Left forelimb (tissue), 1 donor: ENCODE measurements at regions not wholly inside any gene's neighbourhood (a gene's known extent, or its start where the extent isn't known, plus 50 kb on each side); places are given as distances from the start of the nearest gene placed in this dataset.

Source experiments
- DNase-seq: peaks from one replicate; pipeline ENCODE4 v3.0.0-alpha.2; 2018; ENCODE audit warnings: low spot score

- DNase-seq, result no peak
Measured at GRCh38 chr16:87051526-87052320, 265.5 kb downstream of the C16orf95 start.

GRCh38 chr16:87052506-87052905 lies 264.7 kb downstream of the C16orf95 start:
- no peak for DNase-seq

GRCh38 chr16:87053016-87053982 lies 263.9 kb downstream of the C16orf95 start:
- no peak for DNase-seq

DNA sequence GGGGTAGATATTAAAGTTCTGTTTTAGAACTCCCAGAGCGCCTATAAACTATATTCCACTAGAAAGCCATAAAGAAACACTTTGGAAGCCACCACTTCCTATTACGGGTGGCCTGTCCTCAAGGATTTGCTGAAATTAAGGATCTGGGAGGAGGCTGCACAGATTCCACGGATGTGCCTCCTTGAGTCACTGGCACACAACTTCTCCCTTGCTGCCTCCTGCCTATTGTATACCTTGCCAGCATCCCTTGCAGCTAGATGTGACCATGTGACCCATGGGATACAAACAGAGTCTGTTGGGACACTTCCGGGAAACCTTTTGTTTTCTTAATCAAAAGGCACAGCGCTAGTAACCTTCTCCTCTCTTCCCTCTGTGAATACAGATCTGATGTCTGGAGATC lies 263.0 kb downstream of the C16orf95 start:
- no peak for DNase-seq

- DNase-seq, result no peak
Measured at GRCh38 chr16:87054856-87055255, 262.3 kb downstream of the C16orf95 start.

DNA sequence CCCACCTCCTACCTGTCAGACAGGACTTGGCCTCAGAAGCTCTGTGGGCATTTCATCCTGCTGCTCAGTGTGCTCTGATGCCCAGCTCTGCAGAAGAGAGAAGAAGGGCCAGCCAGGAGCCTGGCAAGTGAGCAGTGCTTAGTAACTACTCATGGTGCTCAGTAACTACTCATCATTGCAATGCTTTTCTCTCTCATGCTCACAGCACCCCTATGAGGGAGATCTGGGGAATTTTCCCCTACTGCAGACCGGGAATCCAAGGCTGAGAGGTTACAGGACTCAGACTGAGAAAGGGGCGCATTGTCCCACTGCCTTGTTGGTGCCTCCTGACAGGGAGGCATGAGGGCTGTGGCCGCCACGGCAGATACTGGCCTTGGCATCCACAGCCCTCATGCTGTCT lies 261.1 kb downstream of the C16orf95 start:
- no peak for DNase-seq

DNA sequence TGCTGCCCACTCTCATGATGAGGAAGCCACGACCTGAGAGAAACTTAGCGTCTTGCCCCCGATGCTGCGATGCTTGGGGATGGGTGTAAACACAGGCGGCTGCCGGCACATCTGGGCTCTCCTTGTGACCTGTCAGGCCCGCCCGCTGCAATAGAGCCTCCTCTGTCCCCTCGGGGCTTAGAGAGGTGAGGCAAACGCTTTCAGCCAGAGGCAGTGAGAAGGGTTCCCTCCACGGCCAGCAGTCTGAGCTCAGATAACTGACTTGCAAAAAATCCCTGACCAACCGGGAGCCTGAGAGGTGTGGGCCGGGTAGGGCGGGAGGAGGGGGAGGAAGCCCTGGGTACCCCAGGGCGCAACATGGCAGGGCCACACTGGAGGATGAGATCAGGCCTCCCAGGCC lies 260.6 kb downstream of the C16orf95 start:
- DNase-seq, result peak; percentile 55

DNA sequence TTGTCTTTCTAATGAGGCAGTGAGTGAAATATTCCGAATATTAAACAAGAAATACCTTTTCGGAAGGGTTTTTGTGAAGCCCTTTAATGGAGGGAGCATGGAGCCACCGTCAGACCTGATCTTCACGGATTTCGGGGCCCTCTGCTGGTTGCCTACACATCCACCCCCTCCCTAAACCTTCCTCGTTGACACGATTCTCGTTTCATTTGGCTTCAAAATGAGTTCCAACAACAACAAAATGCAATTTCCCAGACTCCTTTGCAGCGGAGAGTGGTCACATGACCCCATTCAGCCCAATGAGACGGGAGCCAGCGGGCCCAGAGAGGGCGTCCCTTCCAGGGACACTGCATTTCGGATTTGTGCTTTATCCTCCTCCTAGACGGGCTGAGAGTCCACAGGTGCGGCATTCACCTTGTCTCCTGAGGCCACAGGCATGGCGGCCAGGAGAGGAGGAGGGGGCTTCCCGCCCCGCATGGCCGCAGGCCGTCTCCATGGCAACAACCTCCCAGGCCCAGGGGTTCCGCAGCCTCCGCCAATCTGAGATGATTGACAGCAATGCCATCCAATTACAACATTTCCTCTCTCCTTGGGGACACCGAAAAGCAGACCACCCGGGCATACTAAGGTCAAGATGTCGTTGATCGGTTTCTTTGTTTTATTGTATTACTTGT lies 259.8 kb downstream of the C16orf95 start:
- peak; percentile 56 for DNase-seq

- peak; percentile 47 for DNase-seq
Measured at GRCh38 chr16:87057951-87058560, 259.1 kb downstream of the C16orf95 start.

DNA sequence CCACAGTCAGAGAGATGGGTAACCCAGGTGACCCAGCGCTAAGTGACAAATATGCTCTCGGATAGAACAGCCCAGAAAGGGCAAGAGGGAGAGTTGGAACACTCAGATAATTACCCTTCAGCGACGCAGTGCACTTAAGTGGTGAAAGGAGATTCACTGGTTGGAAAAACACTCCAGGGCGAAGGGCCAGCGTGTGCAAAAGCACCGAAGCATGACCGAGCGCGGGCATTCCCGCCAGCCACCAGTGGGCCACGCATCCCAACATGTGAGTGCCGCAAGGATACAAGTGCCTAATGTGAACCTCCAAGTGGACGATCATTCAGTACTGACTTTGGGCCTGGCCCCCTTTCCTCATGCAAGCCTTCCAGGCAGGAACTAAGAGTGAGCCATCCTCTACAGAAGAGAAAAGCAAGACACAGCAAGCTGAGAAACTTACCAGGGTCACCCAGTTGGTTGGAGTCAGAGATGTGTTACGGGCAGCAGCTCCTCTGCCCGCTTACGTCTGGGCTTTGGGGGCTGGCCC lies 258.4 kb downstream of the C16orf95 start:
- peak; percentile 55 for DNase-seq

DNA sequence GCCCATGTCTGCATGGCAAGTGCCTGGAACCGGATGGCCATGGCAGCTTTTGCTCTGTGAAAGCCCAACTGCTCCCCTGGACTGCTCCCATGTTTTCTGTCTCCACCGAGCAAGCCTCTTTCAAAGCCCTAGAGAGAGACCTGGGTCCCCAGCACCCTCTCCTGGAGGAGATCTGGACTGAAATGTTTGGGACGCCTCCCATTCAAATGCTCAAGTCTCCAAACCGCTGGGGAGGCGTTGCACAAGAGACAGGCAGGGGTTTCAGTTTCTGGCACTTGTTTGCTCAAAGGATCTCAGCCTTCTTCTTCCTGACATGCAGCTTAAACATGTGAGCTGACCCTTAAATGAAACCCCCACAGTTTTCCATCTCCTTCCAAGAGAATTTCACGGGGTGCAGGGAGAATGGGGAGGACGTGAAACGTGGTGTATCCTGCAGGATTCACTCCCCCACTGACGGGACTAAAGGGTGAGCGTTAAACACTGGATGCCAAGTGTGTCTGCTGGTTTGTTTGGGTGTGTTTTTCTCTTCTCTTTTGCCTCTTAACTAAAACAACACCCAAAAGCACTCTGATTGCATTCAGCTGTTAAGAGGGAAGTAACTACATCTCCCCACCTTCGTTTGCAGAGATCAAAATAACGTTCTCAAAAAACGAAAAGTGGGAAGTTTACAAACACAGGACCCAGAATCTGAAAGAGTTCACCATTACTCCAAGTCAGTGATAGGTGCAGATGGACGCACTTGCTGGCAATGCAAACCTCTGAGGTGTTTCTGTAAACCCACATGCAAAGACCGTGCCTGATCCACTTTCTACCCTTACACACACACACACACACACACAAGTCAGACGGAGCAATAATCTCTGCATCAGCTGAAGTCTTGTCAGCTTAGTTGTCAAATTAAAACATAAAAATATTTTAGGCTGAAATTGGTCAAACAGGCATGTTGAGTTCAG lies 256.9 kb downstream of the C16orf95 start:
- peak; percentile 62 for DNase-seq

DNA sequence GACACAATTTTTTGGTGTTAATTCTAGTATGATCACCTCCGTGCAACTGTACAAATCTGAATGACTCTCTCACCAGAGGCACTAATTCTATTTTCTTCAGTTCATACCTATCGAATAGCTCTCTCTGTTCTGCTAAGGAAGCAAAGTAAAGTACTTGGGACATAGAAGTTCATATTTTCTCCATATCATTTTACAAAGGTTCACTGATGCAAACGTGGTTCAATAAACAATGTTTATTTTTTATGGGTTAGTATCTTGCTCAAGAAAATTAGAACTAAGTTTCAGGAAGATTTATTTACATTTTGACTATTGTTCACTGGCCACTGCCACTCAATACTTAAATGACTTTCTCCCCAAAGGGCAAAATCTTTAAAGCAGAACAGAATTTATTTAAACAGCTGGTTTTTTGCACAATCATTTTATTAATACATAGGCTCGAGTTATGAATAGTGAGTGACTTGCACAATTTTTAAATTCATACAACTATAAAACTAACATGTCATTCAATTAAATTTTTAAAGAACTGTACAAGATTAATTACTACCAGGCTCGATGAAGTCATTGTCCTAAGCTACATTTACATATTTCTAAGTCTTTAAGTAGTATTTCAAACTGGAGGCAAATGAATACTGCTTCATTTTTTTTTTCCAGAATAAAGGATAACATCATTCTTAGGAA lies 255.8 kb downstream of the C16orf95 start:
- no peak for DNase-seq

DNA sequence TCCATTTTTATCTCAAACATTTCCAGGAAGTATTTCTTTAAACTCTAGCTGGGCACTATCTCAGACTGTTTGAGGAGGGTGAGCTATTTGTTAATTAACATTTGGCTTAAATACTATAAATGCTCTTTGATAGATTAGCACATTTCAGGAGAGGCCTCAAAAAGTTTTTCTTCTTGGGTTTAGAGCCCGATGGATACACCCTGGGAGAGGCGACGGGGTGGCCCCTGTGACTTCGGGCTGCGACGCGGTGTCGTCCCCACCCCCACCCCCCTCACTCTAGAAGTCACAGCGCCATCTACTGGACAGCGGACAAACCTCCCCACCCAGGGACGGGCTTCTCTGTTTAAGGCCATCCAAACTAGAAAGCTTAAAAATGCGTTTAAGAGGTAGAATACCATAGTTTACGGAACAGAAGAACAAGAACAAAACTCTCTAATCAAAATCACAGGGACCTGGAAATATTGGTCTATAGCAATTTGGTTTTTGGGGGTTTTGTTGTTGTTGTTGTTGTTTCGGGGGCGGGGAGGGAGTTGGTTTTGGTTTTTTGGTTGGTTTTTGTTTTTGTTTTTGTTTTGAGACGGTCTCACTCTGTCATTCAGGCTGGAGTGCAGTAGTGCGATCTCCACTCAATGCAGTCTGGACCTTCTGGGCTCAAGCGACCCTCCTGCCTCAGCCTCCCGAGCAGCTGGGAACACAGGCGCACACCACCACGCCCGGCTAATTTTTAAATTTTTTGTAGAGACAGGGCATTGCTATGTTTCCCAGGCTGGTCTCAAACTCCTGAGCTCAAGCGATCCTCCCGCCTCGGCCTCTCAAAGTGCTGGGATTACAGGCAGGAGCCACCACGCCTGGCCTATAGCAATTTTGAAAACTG lies 254.4 kb downstream of the C16orf95 start:
- peak; percentile 78 for DNase-seq

- DNase-seq, result peak; percentile 25
Measured at GRCh38 chr16:87063543-87063942, 253.6 kb downstream of the C16orf95 start.

- DNase-seq, result no peak
Measured at GRCh38 chr16:87064731-87065445, 252.3 kb downstream of the C16orf95 start.

DNA sequence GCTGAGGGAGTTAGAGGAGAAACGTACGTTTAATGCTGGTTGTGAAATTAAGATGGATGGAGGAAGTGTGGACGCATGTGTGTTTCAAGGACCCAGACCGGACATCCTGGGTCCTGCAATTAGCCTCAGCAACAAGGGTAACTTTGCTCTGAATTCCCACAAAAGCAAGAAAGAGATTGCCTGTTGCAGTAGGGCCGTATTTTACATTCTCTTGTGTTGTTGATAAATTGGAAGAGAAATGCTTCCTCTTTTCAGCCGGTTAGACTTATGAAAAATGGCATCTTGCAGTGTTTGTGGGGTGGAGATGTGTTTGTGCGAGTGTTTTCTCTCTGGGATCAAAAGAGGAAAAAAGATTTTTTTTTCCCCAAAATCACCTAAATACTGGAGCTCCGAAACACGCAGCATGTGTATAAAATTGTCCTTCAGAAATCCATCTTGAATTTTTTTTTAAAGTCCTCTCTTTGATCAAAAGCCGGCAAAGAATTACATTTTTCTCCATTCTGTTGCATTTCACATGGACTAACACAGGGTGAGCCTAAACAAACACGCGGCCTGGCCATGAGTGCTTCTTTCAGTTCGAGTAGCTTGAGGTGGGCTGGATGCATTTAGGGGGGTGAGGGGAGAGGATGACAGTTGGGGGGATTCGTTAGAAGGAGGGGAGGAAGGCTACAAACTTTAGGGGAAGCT lies 251.6 kb downstream of the C16orf95 start:
- DNase-seq, result no peak

DNA sequence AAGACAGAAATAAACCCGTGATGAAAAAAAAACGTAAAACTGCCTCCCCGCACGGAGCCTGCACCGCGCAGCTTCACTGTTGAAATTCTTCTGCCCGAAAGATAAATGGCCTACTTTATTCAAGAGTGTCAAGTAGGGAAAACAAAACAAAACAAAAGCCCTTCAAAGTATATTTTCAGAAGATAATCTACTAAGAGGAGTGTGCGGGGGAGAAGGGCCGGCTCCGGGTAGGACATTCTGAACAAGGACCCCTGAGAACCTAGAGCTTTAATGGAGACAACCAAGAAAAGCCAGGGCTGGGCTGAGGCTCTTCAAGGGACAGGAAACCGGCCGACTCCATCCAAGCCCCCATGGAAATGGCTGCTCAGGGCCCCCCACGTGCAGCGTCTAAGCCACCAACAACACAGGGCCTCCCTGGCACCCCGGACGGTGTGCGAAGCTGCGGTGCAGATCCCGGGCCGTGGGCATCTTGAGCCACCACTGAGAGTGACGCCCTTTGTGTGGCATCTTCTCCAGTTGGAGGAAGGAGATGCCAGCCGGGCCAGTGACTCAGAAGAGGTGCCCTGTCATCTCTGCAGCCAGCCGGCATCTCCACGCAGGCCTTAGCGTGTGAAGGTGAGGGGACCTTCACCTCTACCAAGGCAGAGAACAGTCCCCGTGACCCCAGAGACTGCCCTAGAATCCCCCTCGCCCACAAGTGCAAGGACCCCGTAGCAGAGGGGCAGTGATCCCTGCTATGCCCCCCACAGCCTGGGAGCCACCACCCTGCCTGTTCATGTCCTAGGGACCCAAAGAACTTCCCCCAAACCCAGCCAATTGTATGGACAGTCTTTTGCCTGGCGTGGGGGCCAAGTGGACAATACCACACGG lies 250.8 kb downstream of the C16orf95 start:
- no peak for DNase-seq
